Endothelial cell of umbilical vein (primary cell): ENCODE measurements at regions not wholly inside any gene's neighbourhood (a gene's known extent, or its start where the extent isn't known, plus 50 kb on each side); places are given as distances from the start of the nearest gene placed in this dataset.

ENCODE experiments used
- BruUV-seq: library from RNA; stranded (reverse); fragments of 400-500 nt; replicated peaks from 2 replicates; lab custom pipeline; 2021; lab: Mats Ljungman, UMichigan
- CTCF ChIA-PET: fragments of 300-600, 350-600 bp; sonication (Branson Sonifier 250); formaldehyde crosslinking; loops from one replicate; lab custom pipeline; 2021; ENCODE audit warnings: antibody characterized with exemption, inconsistent platforms; lab: Charles Lee
- POLR2A ChIA-PET: fragments of 300-600, 350-600 bp; sonication (Branson Sonifier 250); formaldehyde crosslinking; loops from one replicate; lab custom pipeline; 2021; ENCODE audit warnings: antibody characterized with exemption, inconsistent platforms; lab: Charles Lee
- DNase-seq: peaks from one replicate; pipeline ENCODE4 v3.0.0-alpha.2; 2011; ENCODE audit warnings: low read depth, low spot score
- FAIRE-seq: peaks from 2 replicates; lab custom pipeline; 2011; peaks lifted over from hg19 to GRCh38; lab: Jason Lieb, UNC
- H2AFZ ChIP-seq: 2 replicates; pipeline ENCODE4 v1.6.0; 2012; ENCODE audit warnings: low read depth, low read length, control low read depth, inconsistent platforms
- H3K27ac ChIP-seq: 2 replicates; pipeline ENCODE4 v1.5.1; 2011; ENCODE audit warnings: low read depth, mild to moderate bottlenecking, control low read depth, low read length, moderate library complexity; ENCODE audit not compliant: insufficient read depth
- H3K27me3 ChIP-seq, 2 experiments: 2 replicates each; pipeline versions ENCODE4 v1.6.0 to v1.6.1; 2011; ENCODE audit warnings: low read length in 2 of 2, mixed read lengths in 1 of 2; ENCODE audit not compliant: control insufficient read depth in 2 of 2, insufficient read depth in 2 of 2
- H3K36me3 ChIP-seq, 2 experiments: 2 replicates in 1 of 2; 3 replicates in 1 of 2; pipeline ENCODE4 v1.5.1; 2011; ENCODE audit warnings: low read length in 2 of 2, mild to moderate bottlenecking in 1 of 2, moderate library complexity in 1 of 2; ENCODE audit not compliant: control insufficient read depth in 2 of 2, insufficient read depth in 2 of 2; ENCODE audit errors: extremely low read depth in 1 of 2
- H3K4me1 ChIP-seq: 3 replicates; pipeline ENCODE4 v1.5.1; 2011; ENCODE audit warnings: mild to moderate bottlenecking, low read length; ENCODE audit not compliant: control insufficient read depth, insufficient read depth; ENCODE audit errors: extremely low read depth
- H3K4me2 ChIP-seq: 2 replicates; pipeline ENCODE4 v1.6.1; 2011; ENCODE audit warnings: low read length, control low read depth, mixed read lengths; ENCODE audit not compliant: insufficient read depth
- H3K4me3 ChIP-seq, 3 experiments: fragments of 200-600 bp in 1 of 3; sonication (generic), shearing (Covaris generic) in 1 of 3; replicated peaks in 1 of 3; 2 replicates each; pipeline ENCODE4 v1.5.1; 2011 to 2016; ENCODE audit warnings: control low read depth in 3 of 3, low read length in 3 of 3, mild to moderate bottlenecking in 2 of 3, inconsistent platforms in 1 of 3, low read depth in 1 of 3, moderate library complexity in 1 of 3; ENCODE audit not compliant: insufficient read depth in 1 of 3
- H3K79me2 ChIP-seq: 2 replicates; pipeline ENCODE4 v1.6.0; 2012; ENCODE audit warnings: low read length, inconsistent platforms; ENCODE audit not compliant: control insufficient read depth, insufficient read depth
- H3K9ac ChIP-seq: replicated peaks from 2 replicates; pipeline ENCODE3; 2011; ENCODE audit warnings: low read length, control low read depth; ENCODE audit not compliant: insufficient read depth; ENCODE audit errors: extremely low read depth
- H3K9me1 ChIP-seq: replicated peaks from 3 replicates; pipeline ENCODE4 v1.6.0; 2011; ENCODE audit warnings: mild to moderate bottlenecking, low read length; ENCODE audit not compliant: control insufficient read depth, insufficient read depth; ENCODE audit errors: extremely low read depth
- H3K9me3 ChIP-seq: replicated peaks from 2 replicates; pipeline ENCODE4 v1.5.1; 2012; ENCODE audit warnings: low read length, inconsistent platforms; ENCODE audit not compliant: control insufficient read depth, insufficient read depth
- H4K20me1 ChIP-seq: replicated peaks from 2 replicates; pipeline ENCODE3; 2011; ENCODE audit warnings: mild to moderate bottlenecking, low read length; ENCODE audit not compliant: control insufficient read depth, insufficient read depth; ENCODE audit errors: extremely low read depth
- CTCF ChIP-seq, 2 donors: IDR thresholded peaks; 1 replicate in 1 of 2; 2 replicates in 1 of 2; pipeline ENCODE4 v1.5.1; 2011; ENCODE audit warnings: low read length in 2 of 2, mild to moderate bottlenecking in 2 of 2, moderate library complexity in 2 of 2, control low read depth in 1 of 2, inconsistent platforms in 1 of 2, low read depth in 1 of 2; ENCODE audit not compliant: insufficient read depth in 1 of 2; ENCODE audit errors: extremely low read depth in 1 of 2
- EZH2 ChIP-seq: IDR thresholded peaks from 2 replicates; pipeline ENCODE4 v1.6.1; 2012; ENCODE audit warnings: borderline replicate concordance, low read depth, mild to moderate bottlenecking, moderate library complexity, low read length, inconsistent platforms; ENCODE audit not compliant: severe bottlenecking
- JUN ChIP-seq: IDR thresholded peaks from 2 replicates; pipeline ENCODE4 v1.6.1; 2011; ENCODE audit warnings: borderline replicate concordance, low read depth; ENCODE audit not compliant: insufficient read length, insufficient read depth
- MAX ChIP-seq: IDR thresholded peaks from 2 replicates; pipeline ENCODE4 v1.6.1; 2011; ENCODE audit not compliant: insufficient read depth, insufficient read length
- MYC ChIP-seq: IDR thresholded peaks from one replicate; pipeline ENCODE4 v1.6.1; 2011; ENCODE audit warnings: mild to moderate bottlenecking, low read depth, low read length
- POLR2A ChIP-seq: IDR thresholded peaks from 2 replicates; pipeline ENCODE4 v1.6.1; 2012; ENCODE audit warnings: low read depth, mild to moderate bottlenecking, control low read depth, low read length
- POLR2AphosphoS5 ChIP-seq: IDR thresholded peaks from 2 replicates; pipeline ENCODE4 v1.6.1; 2012; ENCODE audit warnings: low read depth, mild to moderate bottlenecking, control low read depth, low read length, moderate library complexity; ENCODE audit not compliant: insufficient read depth
- dilution Hi-C: fragments of 300-500 bp; cut with MboI; formaldehyde crosslinking; loops from one replicate; pipeline ENCODE4 v1.15.0; 2019; ENCODE audit warnings: low sequenced_read_pairs; ENCODE audit not compliant: extremely low pct_ligation_motif_present
- intact Hi-C: fragments of 100-400 bp; cut with micrococcal nuclease; formaldehyde crosslinking; loops from one replicate; pipeline ENCODE4 v1.10.0; 2022

GRCh38 chr12:73158341-73158740 is 886.2 kb downstream of the TRHDE start:
- no peaks in the 10 kb centered on the region for H3K4me1 ChIP-seq
- no peak overlapping the region for H3K27ac ChIP-seq
- H3K36me3 ChIP-seq = no peaks in the 10 kb centered on the region
- H2AFZ ChIP-seq = no peak overlapping the region
- intact Hi-C loops (no loop called here), dilution Hi-C loops (no loop called here)
- BruUV-seq = no TSS peak
- ChIA-PET POLR2A (no interaction called here), CTCF (no interaction called here)
- TF ChIP-seq MAX (no peak), POLR2A (no peak), POLR2AphosphoS5 (no peak), EZH2 (no peak), MYC (no peak)
- H3K9ac ChIP-seq = no peak overlapping the region
- no peaks in the 10 kb centered on the region for H3K9me1 ChIP-seq
- DNase-seq (no peak), FAIRE-seq (no peak)
- H3K4me3 ChIP-seq = no peak overlapping the region
- H3K27me3 ChIP-seq = no peaks in the 10 kb centered on the region
- H3K4me2 ChIP-seq = no peak overlapping the region
- no peaks in the 10 kb centered on the region for H3K79me2 ChIP-seq
- H4K20me1 ChIP-seq = no peaks in the 10 kb centered on the region
- no peaks in the 10 kb centered on the region for H3K9me3 ChIP-seq

- no peaks in the 10 kb centered on the region for H3K36me3 ChIP-seq
- intact Hi-C loops = no loop called here
- H4K20me1 ChIP-seq = no peaks in the 10 kb centered on the region
- H3K4me2 ChIP-seq = no peak overlapping the region
- DNase-seq = no peak
- ChIA-PET CTCF (no interaction called here), POLR2A (no interaction called here)
- H3K27ac ChIP-seq = no peak overlapping the region
- H3K9ac ChIP-seq = no peak overlapping the region
- no peak overlapping the region for H3K4me3 ChIP-seq
- TF ChIP-seq CTCF (IDR thresholded peaks at IDR 0.05; ENCODE audit: extremely low read depth in 1 of 2, insufficient read depth in 1 of 2, low read depth in 1 of 2, low read length in 2 of 2) (no peak), JUN (peak; percentile 20)
- no peak overlapping the region for H2AFZ ChIP-seq
- no TSS peak for BruUV-seq
- H3K27me3 ChIP-seq = no peaks in the 10 kb centered on the region
- dilution Hi-C loops = no loop called here
- H3K9me3 ChIP-seq = no peaks in the 10 kb centered on the region
- FAIRE-seq = no peak
- H3K9me1 ChIP-seq = no peaks in the 10 kb centered on the region
- no peaks in the 10 kb centered on the region for H3K4me1 ChIP-seq
- H3K79me2 ChIP-seq = no peaks in the 10 kb centered on the region
Measured at GRCh38 chr12:73159954-73160353, 887.8 kb downstream of the TRHDE start.
